GM23338 (cell line): ENCODE measurements at regions not wholly inside any gene's neighbourhood (a gene's known extent, or its start where the extent isn't known, plus 50 kb on each side); places are given as distances from the start of the nearest gene placed in this dataset.

Source experiments
- EZH2 ChIP-seq: fragments of 200-600 bp; sonication (generic); IDR thresholded peaks from one replicate; pipeline ENCODE4 v1.8.0; 2017; ENCODE audit warnings: antibody characterized with exemption, mild to moderate bottlenecking, low read depth; ENCODE audit not compliant: unreplicated experiment
- NANOG ChIP-seq: IDR thresholded peaks from 2 replicates; pipeline ENCODE4 v1.6.1; 2016; ENCODE audit warnings: antibody characterized with exemption, borderline replicate concordance
- TF ChIP-seq, protein P1 (sequence below), 2 experiments: fragments of 200-600 bp in 1 of 2; sonication (generic) in 1 of 2; conservative IDR thresholded peaks; 2 replicates each; pipeline versions ENCODE4 v1.5.1 to v1.6.1; 2016 to 2017; ENCODE audit warnings: antibody characterized with exemption in 2 of 2, low read depth in 2 of 2, mild to moderate bottlenecking in 2 of 2, moderate library complexity in 1 of 2

DNA sequence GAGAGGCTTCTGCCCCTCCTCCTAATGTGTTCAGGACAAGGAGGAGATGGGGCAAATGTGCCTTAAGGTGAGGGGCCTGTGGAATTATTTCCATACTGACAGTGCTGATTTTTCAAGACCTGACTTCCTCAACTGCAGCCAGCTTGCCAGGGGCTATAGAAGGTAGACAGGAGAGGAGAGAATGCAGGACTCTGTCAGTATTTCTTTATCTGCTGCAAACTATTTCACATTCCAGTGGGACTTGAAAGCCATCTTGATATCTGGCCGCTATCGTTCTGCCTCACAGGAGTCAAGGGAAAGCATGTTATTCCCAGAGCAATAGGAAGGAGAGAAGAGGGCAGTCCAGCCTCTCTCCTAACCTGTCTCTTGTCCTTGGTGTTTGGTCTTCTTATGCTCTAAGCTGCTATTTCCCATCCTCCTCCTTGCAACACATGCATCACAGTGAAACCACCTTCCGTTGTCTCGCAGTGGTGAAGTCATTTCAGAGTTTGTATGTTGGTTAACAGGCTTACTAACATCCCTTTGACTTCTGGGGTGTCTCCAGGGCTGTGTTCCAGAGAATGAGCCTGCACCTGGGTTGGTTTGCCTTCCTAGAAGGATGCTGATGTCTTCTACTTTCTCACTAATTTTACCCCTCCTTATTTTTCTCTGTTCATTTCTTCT, 95.1 kb upstream of the MRPS22 start:
- TF ChIP-seq, protein P1, sequence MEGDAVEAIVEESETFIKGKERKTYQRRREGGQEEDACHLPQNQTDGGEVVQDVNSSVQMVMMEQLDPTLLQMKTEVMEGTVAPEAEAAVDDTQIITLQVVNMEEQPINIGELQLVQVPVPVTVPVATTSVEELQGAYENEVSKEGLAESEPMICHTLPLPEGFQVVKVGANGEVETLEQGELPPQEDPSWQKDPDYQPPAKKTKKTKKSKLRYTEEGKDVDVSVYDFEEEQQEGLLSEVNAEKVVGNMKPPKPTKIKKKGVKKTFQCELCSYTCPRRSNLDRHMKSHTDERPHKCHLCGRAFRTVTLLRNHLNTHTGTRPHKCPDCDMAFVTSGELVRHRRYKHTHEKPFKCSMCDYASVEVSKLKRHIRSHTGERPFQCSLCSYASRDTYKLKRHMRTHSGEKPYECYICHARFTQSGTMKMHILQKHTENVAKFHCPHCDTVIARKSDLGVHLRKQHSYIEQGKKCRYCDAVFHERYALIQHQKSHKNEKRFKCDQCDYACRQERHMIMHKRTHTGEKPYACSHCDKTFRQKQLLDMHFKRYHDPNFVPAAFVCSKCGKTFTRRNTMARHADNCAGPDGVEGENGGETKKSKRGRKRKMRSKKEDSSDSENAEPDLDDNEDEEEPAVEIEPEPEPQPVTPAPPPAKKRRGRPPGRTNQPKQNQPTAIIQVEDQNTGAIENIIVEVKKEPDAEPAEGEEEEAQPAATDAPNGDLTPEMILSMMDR (conservative IDR thresholded peaks at IDR 0.05; ENCODE audit: low read depth in 2 of 2): no peak
- TF ChIP-seq NANOG (no peak), EZH2 (no peak)
